ENCODE measurements at regions not wholly inside any gene's neighbourhood (a gene's known extent, or its start where the extent isn't known, plus 50 kb on each side); places are given as distances from the start of the nearest gene placed in this dataset.
A peak's percentile ranks its signal among the peaks of the same experiment; 100 is the strongest.

DNA sequence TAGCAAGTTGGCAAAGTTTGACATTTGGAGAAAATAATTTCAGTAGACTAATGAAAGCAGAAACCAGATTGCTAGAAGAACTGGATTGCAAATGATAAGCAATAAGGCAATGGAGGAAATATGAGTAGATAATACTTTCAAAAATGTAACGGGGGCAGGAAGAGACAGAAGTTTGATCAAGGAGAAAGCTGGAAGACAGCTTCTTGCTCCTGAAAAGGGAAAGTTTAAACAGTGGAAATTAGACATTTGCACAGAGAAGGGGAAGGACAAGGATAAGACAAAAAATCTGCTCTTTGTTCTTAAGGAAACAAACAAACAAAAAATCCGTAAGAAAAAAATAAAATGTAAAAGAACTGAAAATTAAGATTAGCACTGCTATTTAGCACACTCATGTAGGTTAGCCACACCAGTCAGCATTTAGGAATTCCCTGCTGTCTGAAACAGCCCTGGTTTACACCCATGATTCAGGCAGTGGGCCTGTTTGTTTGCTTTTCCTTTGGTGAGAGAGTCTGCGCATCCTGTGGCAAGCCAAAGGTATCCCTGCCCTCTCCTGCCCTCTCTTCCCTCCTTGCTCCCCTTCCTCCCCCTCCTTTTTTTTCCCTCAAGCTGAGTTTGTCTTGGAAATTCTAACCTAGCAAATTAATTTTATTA, 104.3 kb upstream of the CAV2 start:
- peak overlapping the region; percentile 0 for H3K27ac ChIP-seq
- TF ChIP-seq, protein P1, sequence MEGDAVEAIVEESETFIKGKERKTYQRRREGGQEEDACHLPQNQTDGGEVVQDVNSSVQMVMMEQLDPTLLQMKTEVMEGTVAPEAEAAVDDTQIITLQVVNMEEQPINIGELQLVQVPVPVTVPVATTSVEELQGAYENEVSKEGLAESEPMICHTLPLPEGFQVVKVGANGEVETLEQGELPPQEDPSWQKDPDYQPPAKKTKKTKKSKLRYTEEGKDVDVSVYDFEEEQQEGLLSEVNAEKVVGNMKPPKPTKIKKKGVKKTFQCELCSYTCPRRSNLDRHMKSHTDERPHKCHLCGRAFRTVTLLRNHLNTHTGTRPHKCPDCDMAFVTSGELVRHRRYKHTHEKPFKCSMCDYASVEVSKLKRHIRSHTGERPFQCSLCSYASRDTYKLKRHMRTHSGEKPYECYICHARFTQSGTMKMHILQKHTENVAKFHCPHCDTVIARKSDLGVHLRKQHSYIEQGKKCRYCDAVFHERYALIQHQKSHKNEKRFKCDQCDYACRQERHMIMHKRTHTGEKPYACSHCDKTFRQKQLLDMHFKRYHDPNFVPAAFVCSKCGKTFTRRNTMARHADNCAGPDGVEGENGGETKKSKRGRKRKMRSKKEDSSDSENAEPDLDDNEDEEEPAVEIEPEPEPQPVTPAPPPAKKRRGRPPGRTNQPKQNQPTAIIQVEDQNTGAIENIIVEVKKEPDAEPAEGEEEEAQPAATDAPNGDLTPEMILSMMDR (IDR thresholded peaks at IDR 0.05): no peak
- H3K27me3 ChIP-seq (ENCODE audit: insufficient read depth in 3 of 3, low read length in 2 of 3): no peaks in the 10 kb centered on the region
- intact Hi-C loops (cut with DNase I): loop anchor here in 1 of 2 donors (10.0 kb wide), 1 partner anchor 130 kb away; the partner anchor contains the start of gene CAV1
- H3K4me1 ChIP-seq: peaks cover 9% of the 10 kb centered on the region
- H3K4me3 ChIP-seq: no peak overlapping the region
- WGBS, 3 donors: 57 to 62% (median 58%) methylated on average over 3 of the region's 3 CpGs
- H3K9me3 ChIP-seq: no peaks in the 10 kb centered on the region
- DNase-seq (no peak), ATAC-seq (no peak)
- no peaks in the 10 kb centered on the region for H3K36me3 ChIP-seq (ENCODE audit: insufficient read depth in 1 of 2, low read depth in 1 of 2)

DNA sequence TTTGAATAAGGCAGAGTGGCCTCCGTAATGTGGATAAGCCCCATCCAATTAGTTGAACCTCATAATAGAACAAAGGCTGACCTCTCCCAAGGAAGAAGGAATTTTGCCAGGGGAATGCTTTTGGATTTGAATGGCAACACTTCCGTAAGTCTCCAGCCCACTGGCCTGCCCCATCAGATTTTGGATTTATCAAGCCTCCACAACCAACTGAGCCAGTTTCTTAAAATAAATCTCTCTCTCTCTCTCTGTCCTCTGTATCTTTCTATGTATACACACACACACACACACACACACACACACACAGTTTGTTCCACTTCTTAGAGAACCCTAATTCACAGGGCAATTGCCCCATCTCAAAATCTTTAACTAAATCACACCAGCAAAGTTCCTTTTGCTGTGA, 100.9 kb upstream of the CAV2 start:
- ATAC-seq (no peak), DNase-seq (no peak)
- WGBS, 3 donors: 80 to 87% (median 86%) methylated on average over 2 of the region's 2 CpGs
- Histone ChIP-seq H3K4me3 (no peak overlapping the region), H3K27me3 (ENCODE audit: insufficient read depth in 3 of 3, low read length in 2 of 3) (no peaks in the 10 kb centered on the region), H3K9me3 (no peaks in the 10 kb centered on the region), H3K27ac (no peak overlapping the region), H3K36me3 (ENCODE audit: insufficient read depth in 1 of 2, low read depth in 1 of 2) (no peaks in the 10 kb centered on the region), H3K4me1 (peaks cover 18% of the 10 kb centered on the region)
- intact Hi-C loops (cut with DNase I): loop anchor here in 1 of 2 donors (10.0 kb wide), 1 partner anchor 126 kb away; the partner anchor contains the start of gene CAV1
- TF ChIP-seq, protein P1 (IDR thresholded peaks at IDR 0.05): no peak

DNA sequence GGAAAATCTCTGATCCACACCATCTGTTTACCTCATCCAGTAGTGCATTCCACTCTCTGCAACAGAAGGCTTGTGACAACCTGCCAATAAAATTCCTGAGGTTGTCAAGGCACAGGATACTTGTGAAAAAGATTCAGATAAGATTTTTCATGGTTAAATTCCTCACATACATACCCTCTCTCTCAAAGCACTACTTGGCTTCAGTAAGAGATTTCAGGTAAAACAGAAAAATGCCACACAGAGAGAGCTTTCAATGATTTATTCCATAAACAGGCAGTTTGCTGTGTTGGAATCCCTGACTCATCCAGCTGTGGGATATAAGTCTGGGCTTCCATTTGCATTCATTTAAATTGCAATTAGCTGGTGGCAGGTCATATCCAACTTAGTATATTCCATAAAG, 99.7 kb upstream of the CAV2 start:
- H3K4me3 ChIP-seq: no peak overlapping the region
- no peaks in the 10 kb centered on the region for H3K9me3 ChIP-seq
- ATAC-seq (no peak), DNase-seq (no peak)
- peaks cover 18% of the 10 kb centered on the region for H3K4me1 ChIP-seq
- TF ChIP-seq, protein P1 (IDR thresholded peaks at IDR 0.05): no peak
- H3K27ac ChIP-seq: no peak overlapping the region
- no peaks in the 10 kb centered on the region for H3K36me3 ChIP-seq (ENCODE audit: insufficient read depth in 1 of 2, low read depth in 1 of 2)
- no peaks in the 10 kb centered on the region for H3K27me3 ChIP-seq (ENCODE audit: insufficient read depth in 3 of 3, low read length in 2 of 3)
- intact Hi-C loops (cut with DNase I): loop anchor here in 1 of 2 donors (10.0 kb wide), 1 partner anchor 125 kb away; the partner anchor contains the start of gene CAV1

- TF ChIP-seq, protein P1 (IDR thresholded peaks at IDR 0.05): no peak
- H3K9me3 ChIP-seq: no peaks in the 10 kb centered on the region
- no peak overlapping the region for H3K27ac ChIP-seq
- intact Hi-C loops (cut with DNase I): no loop called here
- peaks cover 13% of the 10 kb centered on the region for H3K4me1 ChIP-seq
- no peak for ATAC-seq
- H3K36me3 ChIP-seq (ENCODE audit: insufficient read depth in 1 of 2, low read depth in 1 of 2): no peaks in the 10 kb centered on the region
- no peaks in the 10 kb centered on the region for H3K27me3 ChIP-seq (ENCODE audit: insufficient read depth in 3 of 3, low read length in 2 of 3)
- H3K4me3 ChIP-seq: no peak overlapping the region
- DNase-seq: no peak
- WGBS, 3 donors: 90 to 94% (median 91%) methylated on average over 3 of the region's 3 CpGs
Measured at GRCh38 chr7:116400522-116400921, 99.0 kb upstream of the CAV2 start.

DNA sequence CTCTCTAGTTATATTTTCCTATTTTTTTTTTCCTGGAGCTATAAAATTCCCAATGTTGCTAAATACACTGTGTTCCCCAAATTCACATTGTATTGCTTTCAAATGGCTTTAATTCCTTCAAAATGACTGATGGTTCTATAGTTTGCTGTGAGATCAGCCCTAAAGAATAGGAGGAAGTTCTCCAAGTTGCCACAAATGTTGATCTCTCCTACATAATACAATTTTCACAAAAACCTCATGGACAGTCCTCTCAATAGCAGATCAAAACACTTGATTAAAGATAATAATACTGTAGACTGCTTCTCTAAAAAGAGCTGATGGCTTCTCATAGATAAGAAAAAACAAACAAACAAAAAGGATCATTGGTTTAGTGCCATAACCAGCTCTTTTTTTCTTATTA, 97.8 kb upstream of the CAV2 start:
- no peak overlapping the region for H3K4me3 ChIP-seq
- no peak for ATAC-seq
- H3K27ac ChIP-seq: no peak overlapping the region
- no peaks in the 10 kb centered on the region for H3K36me3 ChIP-seq (ENCODE audit: insufficient read depth in 1 of 2, low read depth in 1 of 2)
- H3K27me3 ChIP-seq (ENCODE audit: insufficient read depth in 3 of 3, low read length in 2 of 3): no peaks in the 10 kb centered on the region
- H3K9me3 ChIP-seq: no peaks in the 10 kb centered on the region
- no peak for DNase-seq
- TF ChIP-seq, protein P1 (IDR thresholded peaks at IDR 0.05): no peak
- intact Hi-C loops (cut with DNase I): no loop called here
- peaks cover 9% of the 10 kb centered on the region for H3K4me1 ChIP-seq
